RWPE1 (cell line): ENCODE measurements at regions not wholly inside any gene's neighbourhood (a gene's known extent, or its start where the extent isn't known, plus 50 kb on each side); places are given as distances from the start of the nearest gene placed in this dataset.

Source experiments
- CTCF ChIA-PET: fragments of 350-600 bp; sonication (Branson Sonifier 250); formaldehyde crosslinking; extraction: SDS; loops from one replicate; lab custom pipeline; 2021; lab: Yijun Ruan, JAX
- POLR2A ChIA-PET: fragments of 400-600 bp; formaldehyde crosslinking; extraction: SDS; loops from one replicate; lab custom pipeline; 2020; ENCODE audit warnings: antibody characterized with exemption; ENCODE audit not compliant: low non-redundant PET; lab: Yijun Ruan, JAX
- DNase-seq: peaks from one replicate; pipeline ENCODE4 v3.0.0; 2012; ENCODE audit warnings: low spot score
- H3K27ac ChIP-seq: fragments of 450-650 bp; 2 replicates; pipeline ENCODE4 v1.5.1; 2017
- TF ChIP-seq, protein P1 (sequence below): fragments of 450-650 bp; conservative IDR thresholded peaks from 2 replicates; pipeline ENCODE4 v1.5.1; 2017; ENCODE audit warnings: low read depth, mild to moderate bottlenecking

DNA sequence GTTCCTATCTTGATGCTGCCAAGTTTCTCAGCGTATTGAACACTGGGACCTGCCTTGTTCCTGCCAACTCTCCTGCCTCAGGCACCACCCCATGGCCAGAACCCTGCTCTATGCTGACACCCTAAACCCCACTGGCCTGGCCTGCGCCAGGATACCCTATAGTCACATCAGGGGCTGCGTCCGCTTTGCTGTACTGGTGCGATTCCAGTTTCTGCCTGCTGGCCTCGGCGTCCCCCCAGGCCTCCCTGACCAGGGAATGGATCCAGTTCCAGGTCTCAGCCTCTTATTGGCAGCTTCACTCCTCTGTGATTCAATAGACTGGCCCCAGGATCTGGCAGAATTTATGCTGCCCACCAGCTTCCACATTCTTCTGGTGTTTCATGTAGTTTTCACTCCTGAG, 55.0 kb downstream of the GPR6 start:
- TF ChIP-seq, protein P1, sequence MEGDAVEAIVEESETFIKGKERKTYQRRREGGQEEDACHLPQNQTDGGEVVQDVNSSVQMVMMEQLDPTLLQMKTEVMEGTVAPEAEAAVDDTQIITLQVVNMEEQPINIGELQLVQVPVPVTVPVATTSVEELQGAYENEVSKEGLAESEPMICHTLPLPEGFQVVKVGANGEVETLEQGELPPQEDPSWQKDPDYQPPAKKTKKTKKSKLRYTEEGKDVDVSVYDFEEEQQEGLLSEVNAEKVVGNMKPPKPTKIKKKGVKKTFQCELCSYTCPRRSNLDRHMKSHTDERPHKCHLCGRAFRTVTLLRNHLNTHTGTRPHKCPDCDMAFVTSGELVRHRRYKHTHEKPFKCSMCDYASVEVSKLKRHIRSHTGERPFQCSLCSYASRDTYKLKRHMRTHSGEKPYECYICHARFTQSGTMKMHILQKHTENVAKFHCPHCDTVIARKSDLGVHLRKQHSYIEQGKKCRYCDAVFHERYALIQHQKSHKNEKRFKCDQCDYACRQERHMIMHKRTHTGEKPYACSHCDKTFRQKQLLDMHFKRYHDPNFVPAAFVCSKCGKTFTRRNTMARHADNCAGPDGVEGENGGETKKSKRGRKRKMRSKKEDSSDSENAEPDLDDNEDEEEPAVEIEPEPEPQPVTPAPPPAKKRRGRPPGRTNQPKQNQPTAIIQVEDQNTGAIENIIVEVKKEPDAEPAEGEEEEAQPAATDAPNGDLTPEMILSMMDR = no peak
- no peak overlapping the region for H3K27ac ChIP-seq
- ChIA-PET POLR2A (no interaction called here), CTCF (interaction anchor here (0.6 kb wide), 2 partner anchors 31 to 273 kb away, joined by 3 read pairs; no protein-coding TSS in a partner anchor)
- no peak for DNase-seq

DNA sequence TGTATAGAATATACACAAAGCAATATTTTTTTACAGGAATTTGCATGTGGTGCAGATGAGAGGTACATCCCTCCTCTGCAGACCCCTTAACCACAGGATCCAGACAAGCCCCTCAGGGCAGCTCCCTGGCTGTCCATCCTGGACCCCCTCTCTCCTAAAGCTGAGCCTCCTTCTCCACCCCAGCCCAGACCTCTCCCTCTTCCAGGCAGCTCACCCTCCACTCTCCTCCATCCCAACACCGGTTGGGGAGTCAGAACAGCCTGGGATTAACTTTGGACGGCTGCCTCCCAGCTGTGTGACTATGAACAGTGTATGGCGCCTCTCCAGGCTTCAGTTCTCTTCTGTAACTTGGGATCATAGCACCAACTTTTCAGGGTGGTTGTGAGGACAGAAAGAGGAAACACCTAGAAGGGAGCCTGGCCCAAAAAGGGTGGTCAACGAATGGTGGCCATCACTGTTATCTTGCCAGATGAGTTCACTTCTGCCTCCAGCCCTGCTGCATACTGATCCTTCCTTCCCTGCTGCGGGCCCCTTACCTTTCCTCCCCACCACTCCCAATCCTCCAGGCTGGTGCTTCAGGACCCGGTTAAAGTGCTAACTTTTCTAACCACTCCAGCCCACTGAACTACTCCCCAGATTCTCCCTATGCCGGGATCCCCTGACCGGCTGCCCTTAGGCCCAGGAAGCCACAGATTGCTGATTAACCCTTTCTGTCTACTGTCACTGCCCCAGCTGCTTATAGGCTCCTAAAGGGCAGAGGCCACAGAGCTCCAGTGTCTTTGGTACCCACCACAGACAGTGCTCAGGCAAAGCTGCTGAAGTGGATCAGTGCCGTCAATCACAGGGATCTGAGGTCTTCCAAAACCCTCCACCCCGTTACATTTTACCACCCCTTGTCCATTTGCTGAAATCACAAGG, 55.9 kb downstream of the GPR6 start:
- TF ChIP-seq, protein P1 = no peak
- POLR2A ChIA-PET = no interaction called here
- DNase-seq = no peak
- H3K27ac ChIP-seq = no peak overlapping the region
- CTCF ChIA-PET = interaction anchor here (0.5 to 0.6 kb wide), 2 partner anchors 15 to 32 kb away, joined by 3 read pairs; no protein-coding TSS in a partner anchor

DNA sequence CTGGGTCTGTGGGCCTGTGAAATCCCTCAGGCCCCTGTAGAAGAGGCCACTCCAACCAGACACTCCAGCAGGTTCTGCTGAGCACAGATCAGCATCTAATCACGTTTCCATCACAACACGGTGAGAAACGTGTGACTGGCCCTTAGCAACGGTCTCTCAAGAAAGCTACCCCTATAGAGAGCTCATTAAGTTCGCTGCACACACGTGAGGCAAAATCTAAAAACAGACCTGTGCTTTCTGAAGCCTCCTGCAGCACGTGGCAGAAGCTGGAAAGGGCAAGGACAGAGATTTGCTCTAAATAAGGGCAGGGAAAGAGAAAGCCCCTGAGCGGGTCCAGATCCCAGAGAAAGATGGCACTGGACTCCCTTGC, 56.5 kb downstream of the GPR6 start:
- TF ChIP-seq, protein P1 = no peak
- ChIA-PET CTCF (no interaction called here), POLR2A (no interaction called here)
- H3K27ac ChIP-seq = no peak overlapping the region
- DNase-seq = no peak

DNA sequence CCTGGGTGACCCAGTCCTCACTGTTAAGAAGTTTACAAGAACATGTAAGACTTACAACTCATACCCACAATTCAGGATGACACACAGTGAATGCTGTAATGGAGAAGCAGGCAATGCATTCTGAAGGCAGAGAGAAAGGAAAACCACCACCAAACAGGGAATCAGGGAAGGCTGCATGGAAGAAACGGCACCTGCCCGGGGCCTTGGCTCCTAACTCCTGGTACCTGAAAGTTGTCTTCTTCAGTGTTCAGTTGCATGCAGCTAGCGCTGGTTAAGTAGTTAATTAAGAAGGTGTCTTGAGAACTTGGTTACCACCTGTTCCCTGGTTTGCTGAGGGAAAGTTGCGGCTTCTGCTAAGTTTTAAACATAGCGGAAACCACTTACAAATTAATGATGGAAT, 57.2 kb downstream of the GPR6 start:
- ChIA-PET POLR2A (no interaction called here), CTCF (no interaction called here)
- no peak for DNase-seq
- no peak overlapping the region for H3K27ac ChIP-seq
- TF ChIP-seq, protein P1 = no peak

DNA sequence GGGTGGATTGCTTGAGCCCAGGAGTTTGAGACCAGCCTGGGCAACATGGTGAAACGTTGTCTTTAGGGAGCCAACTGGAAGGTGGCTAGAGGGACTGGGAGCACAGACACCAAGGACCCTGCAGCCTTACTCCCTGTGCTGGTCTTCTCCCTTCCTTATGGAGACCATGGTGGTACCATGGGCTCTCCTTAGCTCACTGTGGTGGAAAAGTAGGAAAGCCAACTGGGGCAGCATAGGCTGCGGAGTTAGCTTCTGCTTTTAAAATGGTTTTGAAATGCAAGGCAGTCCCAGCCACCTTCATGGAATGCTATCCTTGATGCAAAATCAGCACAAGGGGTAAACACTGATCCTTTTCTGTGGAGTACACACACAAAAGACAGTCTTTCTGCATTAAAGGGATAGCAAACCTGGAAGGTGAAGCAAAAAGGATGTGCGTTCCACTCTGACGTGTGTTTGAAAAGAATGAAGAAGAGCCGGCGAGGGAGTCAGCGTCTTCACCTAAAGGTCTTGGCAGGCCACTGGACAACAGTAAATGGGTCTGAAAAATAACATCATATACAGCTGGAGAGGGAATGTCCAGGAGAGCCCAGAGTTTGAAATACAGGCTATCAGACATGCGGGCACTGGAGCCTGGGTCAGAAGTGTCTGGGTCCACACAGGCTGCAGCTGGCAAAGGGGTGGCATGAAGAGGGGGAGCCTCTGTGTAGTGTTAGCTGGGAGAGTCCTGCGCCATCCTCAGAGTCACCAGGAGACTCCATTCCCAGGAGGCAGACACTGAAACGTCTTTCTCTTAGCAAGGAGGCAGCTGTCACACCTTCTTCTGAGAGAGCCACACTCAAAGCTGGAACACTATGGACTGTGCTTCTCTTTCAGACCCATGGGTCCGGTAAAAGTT, 58.5 kb downstream of the GPR6 start:
- POLR2A ChIA-PET = no interaction called here
- DNase-seq = no peak
- no peak overlapping the region for H3K27ac ChIP-seq
- TF ChIP-seq, protein P1 = no peak
- CTCF ChIA-PET = interaction anchor here (0.6 to 0.9 kb wide), 2 partner anchors 332 to 482 kb away, joined by 5 to 16 read pairs; no protein-coding TSS in a partner anchor

DNA sequence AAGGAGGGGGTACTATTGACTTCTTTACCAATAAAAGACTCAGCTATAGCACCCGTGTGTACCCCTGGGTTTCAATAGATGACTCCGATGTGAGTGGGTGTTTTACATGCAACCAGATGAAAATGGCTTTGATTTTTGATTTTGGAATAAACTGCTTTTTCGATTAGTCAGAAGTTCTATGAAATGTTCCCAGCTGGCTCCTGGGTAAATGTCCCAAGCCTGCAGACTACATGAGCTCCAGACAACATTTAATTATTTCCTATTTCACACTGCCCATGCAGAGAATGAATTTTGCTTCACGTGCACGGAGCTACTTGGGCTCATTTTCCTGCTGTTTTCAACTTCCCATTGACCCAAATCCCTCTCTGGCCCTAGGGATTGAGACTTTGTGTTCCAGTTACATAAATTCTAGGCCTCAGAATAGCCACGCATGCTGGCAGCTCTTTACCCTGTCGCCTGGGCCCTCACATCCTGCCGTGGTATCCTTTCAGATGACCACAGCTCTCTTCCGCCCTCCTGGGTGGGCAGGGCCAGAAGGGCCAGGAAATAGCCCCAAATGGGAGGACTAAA, 59.7 kb downstream of the GPR6 start:
- no peak overlapping the region for H3K27ac ChIP-seq
- DNase-seq = no peak
- ChIA-PET POLR2A (no interaction called here), CTCF (interaction anchor here (0.5 to 4.1 kb wide), 7 partner anchors 99 to 1090 kb away, joined by 3 to 43 read pairs (median 4); no protein-coding TSS in a partner anchor)
- TF ChIP-seq, protein P1 = no peak
